AG04449 (cell line): ENCODE measurements at regions not wholly inside any gene's neighbourhood (a gene's known extent, or its start where the extent isn't known, plus 50 kb on each side); places are given as distances from the start of the nearest gene placed in this dataset.
"Not testable (repeated sequence)": the region's sequence is repeated elsewhere in the genome, so short reads cannot be mapped to it uniquely, and the experiment has no call there.

Experiments used
- CTCF ChIA-PET: fragments of 350-600 bp; formaldehyde crosslinking; extraction: SDS; loops from one replicate; lab custom pipeline; 2021; ENCODE audit warnings: antibody characterized with exemption; lab: Yijun Ruan, JAX
- POLR2A ChIA-PET: fragments of 400-600, 350-600 bp; formaldehyde crosslinking; extraction: SDS; loops from one replicate; lab custom pipeline; 2020; ENCODE audit warnings: antibody characterized with exemption, inconsistent platforms; lab: Yijun Ruan, JAX
- DNase-seq: peaks from one replicate; pipeline ENCODE4 v3.0.0-alpha.2; 2010; ENCODE audit warnings: low read depth, low spot score
- H3K4me3 ChIP-seq: 2 replicates; pipeline ENCODE4 v1.5.1; 2011; ENCODE audit warnings: low read depth, mild to moderate bottlenecking, control low read depth, low read length
- CTCF ChIP-seq: IDR thresholded peaks from one replicate; pipeline ENCODE4 v1.5.1; 2011; ENCODE audit warnings: mild to moderate bottlenecking, moderate library complexity, low read length, control low read depth, inconsistent platforms; ENCODE audit not compliant: insufficient read depth; ENCODE audit errors: missing control alignments

GRCh38 chr6:50966532-50966931, 147.9 kb downstream of the TFAP2B start:
- CTCF ChIA-PET = no interaction called here
- POLR2A ChIA-PET = no interaction called here
- no peak overlapping the region for H3K4me3 ChIP-seq
- no peak for TF ChIP-seq CTCF
- DNase-seq = no peak

GRCh38 chr6:50966986-50967385, 148.3 kb downstream of the TFAP2B start:
- ChIA-PET CTCF (no interaction called here), POLR2A (no interaction called here)
- no peak for DNase-seq
- H3K4me3 ChIP-seq = no peak overlapping the region
- TF ChIP-seq CTCF = no peak

GRCh38 chr6:50968246-50968645, 149.6 kb downstream of the TFAP2B start:
- POLR2A ChIA-PET, H3K4me3 ChIP-seq, CTCF ChIA-PET, DNase-seq: not testable (repeated sequence)

GRCh38 chr6:50970908-50971307, 152.2 kb downstream of the TFAP2B start:
- CTCF ChIA-PET = no interaction called here

GRCh38 chr6:50973464-50973863, 154.8 kb downstream of the TFAP2B start:
- CTCF ChIA-PET = no interaction called here
- no peak for DNase-seq
- TF ChIP-seq CTCF = no peak
- POLR2A ChIA-PET = no interaction called here
- no peak overlapping the region for H3K4me3 ChIP-seq

More at GRCh38 chr6:50970908-50971307, 152.2 kb downstream of the TFAP2B start:
- TF ChIP-seq CTCF = no peak
- DNase-seq = no peak
- POLR2A ChIA-PET = no interaction called here
- H3K4me3 ChIP-seq = no peak overlapping the region

GRCh38 chr6:50974319-50974718, 155.6 kb downstream of the TFAP2B start:
- H3K4me3 ChIP-seq = no peak overlapping the region
- CTCF ChIA-PET = no interaction called here
- POLR2A ChIA-PET = no interaction called here
- no peak for TF ChIP-seq CTCF
- DNase-seq = no peak

GRCh38 chr6:50975216-50975615, 156.5 kb downstream of the TFAP2B start:
- no peak for DNase-seq
- no peak for TF ChIP-seq CTCF
- POLR2A ChIA-PET = no interaction called here
- CTCF ChIA-PET = no interaction called here
- H3K4me3 ChIP-seq = no peak overlapping the region
